Loucy (cell line): ENCODE measurements at regions not wholly inside any gene's neighbourhood (a gene's known extent, or its start where the extent isn't known, plus 50 kb on each side); places are given as distances from the start of the nearest gene placed in this dataset.

Experiments used
- H2AFZ ChIP-seq: fragments of 200-600 bp; sonication (generic); 2 replicates; pipeline ENCODE4 v1.6.0; 2016; ENCODE audit warnings: antibody characterized with exemption, mild to moderate bottlenecking, low read length, moderate library complexity
- H3F3A ChIP-seq: fragments of 200-600 bp; 2 replicates; pipeline ENCODE4 v1.6.0; 2016; ENCODE audit warnings: antibody characterized with exemption, low read depth, mild to moderate bottlenecking
- H3K27me3 ChIP-seq: fragments of 200-600 bp; sonication (generic); 2 replicates; pipeline ENCODE4 v1.6.1; 2014; ENCODE audit warnings: low read length, mild to moderate bottlenecking; ENCODE audit not compliant: insufficient read depth, poor library complexity, severe bottlenecking
- H3K36me3 ChIP-seq: fragments of 200-600 bp; sonication (generic); 2 replicates; pipeline ENCODE4 v1.6.1; 2016; ENCODE audit warnings: low read length; ENCODE audit not compliant: insufficient read depth
- H3K4me1 ChIP-seq: fragments of 200-600 bp; sonication (generic); 2 replicates; pipeline ENCODE4 v1.5.1; 2014; ENCODE audit warnings: low read length, mild to moderate bottlenecking; ENCODE audit not compliant: insufficient read depth, poor library complexity, severe bottlenecking
- H3K4me2 ChIP-seq: fragments of 200-600 bp; sonication (generic); 2 replicates; pipeline ENCODE4 v1.6.0; 2014; ENCODE audit warnings: antibody characterized with exemption, low read length, low read depth, mild to moderate bottlenecking; ENCODE audit not compliant: poor library complexity, severe bottlenecking
- H3K4me3 ChIP-seq: fragments of 200-600 bp; sonication (generic); 2 replicates; pipeline ENCODE4 v1.5.1; 2014; ENCODE audit warnings: low read length, mild to moderate bottlenecking, mixed read lengths; ENCODE audit not compliant: poor library complexity, severe bottlenecking
- H3K79me2 ChIP-seq: fragments of 200-600 bp; sonication (generic); 2 replicates; pipeline ENCODE4 v1.6.1; 2014; ENCODE audit warnings: low read length; ENCODE audit not compliant: insufficient read depth
- H3K9ac ChIP-seq: fragments of 200-600 bp; sonication (generic); 2 replicates; pipeline ENCODE4 v1.6.0; 2014; ENCODE audit warnings: mild to moderate bottlenecking, low read depth, low read length, moderate library complexity; ENCODE audit not compliant: poor library complexity, severe bottlenecking
- H3K9me2 ChIP-seq: fragments of 200-600 bp; sonication (generic); replicated peaks from 2 replicates; pipeline ENCODE4 v1.6.1; 2016; ENCODE audit warnings: low read depth, low read length, mixed read lengths
- H3K9me3 ChIP-seq: fragments of 200-600 bp; sonication (generic); 2 replicates; pipeline ENCODE4 v1.6.1; 2014; ENCODE audit warnings: mild to moderate bottlenecking, antibody characterized with exemption, low read length, low read depth; ENCODE audit not compliant: insufficient read depth
- H4K20me1 ChIP-seq: fragments of 200-600 bp; sonication (generic); 2 replicates; pipeline ENCODE4 v1.6.0; 2014; ENCODE audit warnings: antibody characterized with exemption, low read length, mild to moderate bottlenecking; ENCODE audit not compliant: insufficient read depth, poor library complexity, severe bottlenecking
- EZH2phosphoT487 ChIP-seq: fragments of 200-600 bp; IDR thresholded peaks from 2 replicates; pipeline ENCODE4 v1.6.1; 2018; ENCODE audit warnings: antibody characterized with exemption, mild to moderate bottlenecking, moderate library complexity, borderline replicate concordance
- TF ChIP-seq, protein P1 (sequence below): fragments of 200-600 bp; sonication (generic); conservative IDR thresholded peaks from 2 replicates; pipeline ENCODE4 v1.5.1; 2014; ENCODE audit warnings: mild to moderate bottlenecking, antibody characterized with exemption, low read length

DNA sequence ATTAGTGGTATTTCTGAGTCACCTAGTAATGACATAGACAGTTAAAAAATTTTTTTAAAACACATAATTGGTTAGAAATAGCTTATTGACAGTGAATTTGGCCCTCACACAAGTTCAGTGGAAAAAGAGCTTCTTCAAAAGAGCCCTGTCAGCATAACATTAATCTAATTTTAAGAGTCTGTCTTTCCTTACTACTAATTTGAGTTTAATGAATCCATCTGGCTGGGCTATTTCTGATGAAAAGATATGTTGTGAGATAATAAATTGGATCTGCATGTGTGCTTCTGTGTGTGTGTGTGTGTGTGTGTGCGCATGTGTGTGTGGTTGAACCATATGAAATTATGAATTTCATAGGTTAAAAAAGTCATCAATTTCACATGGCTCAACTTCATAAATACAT lies 1045.2 kb downstream of the FLRT2 start:
- Histone ChIP-seq H3K36me3 (no peaks in the 10 kb centered on the region), H2AFZ (no peak overlapping the region), H3K79me2 (no peaks in the 10 kb centered on the region), H3K9me3 (peaks cover 10% of the 10 kb centered on the region; the same call in 1 of the 2 replicates), H4K20me1 (no peaks in the 10 kb centered on the region), H3K27me3 (no peaks in the 10 kb centered on the region), H3K9ac (no peak overlapping the region), H3K4me2 (no peak overlapping the region), H3K4me1 (no peaks in the 10 kb centered on the region), H3K9me2 (no peaks in the 10 kb centered on the region), H3K4me3 (no peak overlapping the region), H3F3A (no peaks in the 10 kb centered on the region)
- no peak for TF ChIP-seq EZH2phosphoT487
- TF ChIP-seq, protein P1, sequence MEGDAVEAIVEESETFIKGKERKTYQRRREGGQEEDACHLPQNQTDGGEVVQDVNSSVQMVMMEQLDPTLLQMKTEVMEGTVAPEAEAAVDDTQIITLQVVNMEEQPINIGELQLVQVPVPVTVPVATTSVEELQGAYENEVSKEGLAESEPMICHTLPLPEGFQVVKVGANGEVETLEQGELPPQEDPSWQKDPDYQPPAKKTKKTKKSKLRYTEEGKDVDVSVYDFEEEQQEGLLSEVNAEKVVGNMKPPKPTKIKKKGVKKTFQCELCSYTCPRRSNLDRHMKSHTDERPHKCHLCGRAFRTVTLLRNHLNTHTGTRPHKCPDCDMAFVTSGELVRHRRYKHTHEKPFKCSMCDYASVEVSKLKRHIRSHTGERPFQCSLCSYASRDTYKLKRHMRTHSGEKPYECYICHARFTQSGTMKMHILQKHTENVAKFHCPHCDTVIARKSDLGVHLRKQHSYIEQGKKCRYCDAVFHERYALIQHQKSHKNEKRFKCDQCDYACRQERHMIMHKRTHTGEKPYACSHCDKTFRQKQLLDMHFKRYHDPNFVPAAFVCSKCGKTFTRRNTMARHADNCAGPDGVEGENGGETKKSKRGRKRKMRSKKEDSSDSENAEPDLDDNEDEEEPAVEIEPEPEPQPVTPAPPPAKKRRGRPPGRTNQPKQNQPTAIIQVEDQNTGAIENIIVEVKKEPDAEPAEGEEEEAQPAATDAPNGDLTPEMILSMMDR: no peak

DNA sequence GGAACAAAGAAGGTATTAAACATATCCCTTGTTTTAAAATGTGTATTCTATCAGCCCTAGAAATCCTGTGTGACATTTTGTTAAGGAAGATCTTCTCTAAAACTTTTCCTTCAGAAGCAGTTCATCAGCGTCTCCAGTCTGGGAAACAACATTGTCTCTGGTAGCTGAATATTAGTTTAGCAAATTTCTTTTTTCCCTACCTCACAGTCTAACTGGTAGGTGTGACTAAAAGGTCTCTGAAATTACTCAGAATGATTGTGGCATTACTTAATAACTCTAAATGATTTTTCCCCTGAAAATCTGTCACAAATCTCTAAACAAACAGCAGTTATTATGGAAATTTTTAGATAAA lies 1044.8 kb downstream of the FLRT2 start:
- no peaks in the 10 kb centered on the region for H3K9me2 ChIP-seq
- H3K4me3 ChIP-seq: no peak overlapping the region
- H3K9me3 ChIP-seq: peaks cover 13% of the 10 kb centered on the region; the same call in 1 of the 2 replicates
- no peak overlapping the region for H2AFZ ChIP-seq
- H4K20me1 ChIP-seq: no peaks in the 10 kb centered on the region
- TF ChIP-seq EZH2phosphoT487: no peak
- TF ChIP-seq, protein P1: no peak
- H3K9ac ChIP-seq: no peak overlapping the region
- H3K4me2 ChIP-seq: no peak overlapping the region
- H3K36me3 ChIP-seq: no peaks in the 10 kb centered on the region
- no peaks in the 10 kb centered on the region for H3K4me1 ChIP-seq
- H3K27me3 ChIP-seq: no peaks in the 10 kb centered on the region
- H3F3A ChIP-seq: no peaks in the 10 kb centered on the region
- no peaks in the 10 kb centered on the region for H3K79me2 ChIP-seq

DNA sequence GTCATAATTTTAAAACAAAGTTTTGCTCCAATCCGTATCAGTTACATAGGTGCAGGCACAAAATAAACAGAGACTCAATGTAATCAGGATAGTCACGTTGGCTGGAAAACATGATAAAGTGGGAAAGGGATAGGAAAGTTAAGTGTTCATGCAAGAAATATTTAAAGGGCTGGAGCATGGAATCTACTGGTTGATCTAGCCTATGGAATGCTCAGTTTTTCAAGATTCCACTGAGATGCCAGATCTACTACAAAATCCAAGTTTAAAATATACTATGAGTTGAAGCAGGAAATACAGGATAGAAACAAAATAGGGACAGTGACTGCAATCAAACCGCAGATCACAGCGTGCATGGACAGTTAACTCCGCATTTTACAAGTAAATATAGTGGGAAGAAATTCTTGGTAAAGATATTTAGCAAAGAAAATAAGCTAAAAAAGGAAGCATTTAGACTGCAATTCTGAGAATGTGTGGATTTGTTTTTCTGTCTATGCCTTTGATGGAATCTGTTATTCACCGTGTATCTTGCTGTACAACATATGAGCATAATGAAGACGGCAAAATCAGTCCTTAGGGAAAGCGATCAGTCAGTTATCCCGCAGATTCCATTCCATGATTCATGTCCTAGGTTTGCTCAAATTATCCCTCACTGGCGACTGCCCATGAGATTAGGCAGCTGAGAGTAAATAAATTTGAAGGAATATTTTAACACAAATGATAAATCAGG lies 1044.3 kb downstream of the FLRT2 start:
- Histone ChIP-seq H3K4me2 (no peak overlapping the region), H2AFZ (no peak overlapping the region), H3K9me2 (no peaks in the 10 kb centered on the region), H3K4me1 (no peaks in the 10 kb centered on the region), H3K9me3 (peaks cover 13% of the 10 kb centered on the region; the same call in 1 of the 2 replicates), H3K9ac (no peak overlapping the region), H3K79me2 (no peaks in the 10 kb centered on the region), H3K4me3 (no peak overlapping the region), H4K20me1 (no peaks in the 10 kb centered on the region), H3K27me3 (no peaks in the 10 kb centered on the region), H3K36me3 (no peaks in the 10 kb centered on the region), H3F3A (no peaks in the 10 kb centered on the region)
- TF ChIP-seq, protein P1: no peak
- TF ChIP-seq EZH2phosphoT487: no peak
